Fibroblast of lung (primary cell): ENCODE measurements at regions not wholly inside any gene's neighbourhood (a gene's known extent, or its start where the extent isn't known, plus 50 kb on each side); places are given as distances from the start of the nearest gene placed in this dataset.

Experiments used
- CTCF ChIP-seq, 2 donors: IDR thresholded peaks in 1 of 2; conservative IDR thresholded peaks in 1 of 2; 1 replicate in 1 of 2; 2 replicates in 1 of 2; pipeline ENCODE4 v1.5.1; 2011 to 2012; ENCODE audit warnings: low read length in 2 of 2, control low read depth in 1 of 2, inconsistent platforms in 1 of 2, low read depth in 1 of 2, mild to moderate bottlenecking in 1 of 2
- EZH2 ChIP-seq: IDR thresholded peaks from 2 replicates; pipeline ENCODE4 v1.5.1; 2012; ENCODE audit warnings: low read length, control low read depth, mild to moderate bottlenecking; ENCODE audit errors: missing control alignments

- TF ChIP-seq CTCF (conservative IDR thresholded peaks at IDR 0.05 in 1 of 2, IDR thresholded peaks at IDR 0.05 in 1 of 2; ENCODE audit: low read depth in 1 of 2, low read length in 2 of 2): no peak
- no peak for TF ChIP-seq EZH2
These were observed 364.1 kb downstream of the PRELID2 start for GRCh38 chr5:145471026-145471425.
